AG08395 (cell line): ENCODE measurements at regions not wholly inside any gene's neighbourhood (a gene's known extent, or its start where the extent isn't known, plus 50 kb on each side); places are given as distances from the start of the nearest gene placed in this dataset.

Experiments used
- DNase-seq: peaks from one replicate; pipeline ENCODE4 v3.0.0; 2012; ENCODE audit warnings: mixed read lengths, low spot score

GRCh38 chr1:36576551-36577110, 93.9 kb upstream of the CSF3R start:
- no peak for DNase-seq

- DNase-seq, result peak; percentile 79
Measured at GRCh38 chr1:36576118-36576517, 93.4 kb upstream of the CSF3R start.

GRCh38 chr1:36573445-36573844, 90.7 kb upstream of the CSF3R start:
- DNase-seq, result no peak

- DNase-seq, result no peak
Measured at GRCh38 chr1:36572906-36573305, 90.2 kb upstream of the CSF3R start.

- DNase-seq, result no peak
Measured at GRCh38 chr1:36572142-36572715, 89.5 kb upstream of the CSF3R start.

GRCh38 chr1:36571106-36571505, 88.4 kb upstream of the CSF3R start:
- DNase-seq, result no peak

GRCh38 chr1:36570478-36571060, 87.9 kb upstream of the CSF3R start:
- no peak for DNase-seq

GRCh38 chr1:36570006-36570405, 87.3 kb upstream of the CSF3R start:
- DNase-seq, result no peak

- DNase-seq, result no peak
Measured at GRCh38 chr1:36567601-36568341, 85.1 kb upstream of the CSF3R start.

GRCh38 chr1:36565576-36566501, 83.1 kb upstream of the CSF3R start:
- DNase-seq, result no peak

- DNase-seq, result no peak
Measured at GRCh38 chr1:36562181-36562685, 79.5 kb upstream of the CSF3R start.

GRCh38 chr1:36561361-36561724, 78.6 kb upstream of the CSF3R start:
- DNase-seq, result no peak

GRCh38 chr1:36560621-36561360, 78.1 kb upstream of the CSF3R start:
- no peak for DNase-seq

GRCh38 chr1:36560177-36560576, 77.5 kb upstream of the CSF3R start:
- no peak for DNase-seq

- no peak for DNase-seq
Measured at GRCh38 chr1:36559061-36559460, 76.3 kb upstream of the CSF3R start.

GRCh38 chr1:36557041-36558000, 74.6 kb upstream of the CSF3R start:
- DNase-seq, result no peak

- no peak for DNase-seq
Measured at GRCh38 chr1:36555041-36555440, 72.3 kb upstream of the CSF3R start.

GRCh38 chr1:36554323-36554628, 71.6 kb upstream of the CSF3R start:
- DNase-seq, result no peak

- peak; percentile 48 for DNase-seq
Measured at GRCh38 chr1:36553591-36554322, 71.0 kb upstream of the CSF3R start.
